HG03432 (cell line): ENCODE measurements at regions not wholly inside any gene's neighbourhood (a gene's known extent, or its start where the extent isn't known, plus 50 kb on each side); places are given as distances from the start of the nearest gene placed in this dataset.

Experiments
- ATAC-seq: cut with Tn5 transposase; IDR thresholded peaks from one replicate; pipeline ENCODE4 v1.9.1; 2021; ENCODE audit warnings: mild to moderate bottlenecking, moderate library complexity; ENCODE audit not compliant: unreplicated experiment

- ATAC-seq: no peak
Observed at GRCh38 chr1:9179463-9180110, 50.7 kb upstream of the GPR157 start.

- ATAC-seq: no peak
Observed at GRCh38 chr1:9180111-9180819, 51.4 kb upstream of the GPR157 start.

- peak; percentile 44 for ATAC-seq
Observed at GRCh38 chr1:9181176-9181906, 52.4 kb upstream of the GPR157 start.

- ATAC-seq: peak; percentile 51
Observed at GRCh38 chr1:9181990-9182783, 52.4 kb upstream of the H6PD start.

GRCh38 chr1:9182784-9183257 lies 51.8 kb upstream of the H6PD start:
- ATAC-seq: peak; percentile 29

- no peak for ATAC-seq
Observed at GRCh38 chr1:9183441-9183840, 51.1 kb upstream of the H6PD start.

- ATAC-seq: no peak
Observed at GRCh38 chr1:9183898-9184297, 50.7 kb upstream of the H6PD start.

- ATAC-seq: no peak
Observed at GRCh38 chr1:9184749-9185148, 49.8 kb upstream of the H6PD start.
